GM18861 (cell line): ENCODE measurements at regions not wholly inside any gene's neighbourhood (a gene's known extent, or its start where the extent isn't known, plus 50 kb on each side); places are given as distances from the start of the nearest gene placed in this dataset.

Experiments used
- ATAC-seq: cut with Tn5 transposase; IDR thresholded peaks from one replicate; pipeline ENCODE4 v1.9.1; 2021; ENCODE audit not compliant: unreplicated experiment

DNA sequence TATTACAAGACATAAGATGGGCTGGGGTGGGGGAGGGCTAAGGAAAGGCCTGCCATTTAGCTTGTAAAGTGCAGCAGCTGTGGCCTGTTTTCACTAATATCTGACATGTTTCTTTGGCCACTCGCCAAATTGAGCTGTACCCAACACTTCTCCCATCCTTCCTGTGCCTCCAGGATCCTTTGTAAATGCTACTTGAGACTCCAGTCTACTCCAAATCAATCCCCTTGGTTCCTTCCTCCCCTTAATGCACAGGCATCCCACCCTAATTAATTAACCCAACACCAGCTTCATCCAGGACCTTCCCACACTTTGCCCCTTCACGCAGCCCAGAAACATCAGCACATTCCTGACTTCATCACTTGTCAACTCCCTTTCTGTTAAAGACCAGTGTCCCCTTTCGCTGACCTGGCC lies 55.0 kb upstream of the TCF21 start:
- no peak for ATAC-seq

DNA sequence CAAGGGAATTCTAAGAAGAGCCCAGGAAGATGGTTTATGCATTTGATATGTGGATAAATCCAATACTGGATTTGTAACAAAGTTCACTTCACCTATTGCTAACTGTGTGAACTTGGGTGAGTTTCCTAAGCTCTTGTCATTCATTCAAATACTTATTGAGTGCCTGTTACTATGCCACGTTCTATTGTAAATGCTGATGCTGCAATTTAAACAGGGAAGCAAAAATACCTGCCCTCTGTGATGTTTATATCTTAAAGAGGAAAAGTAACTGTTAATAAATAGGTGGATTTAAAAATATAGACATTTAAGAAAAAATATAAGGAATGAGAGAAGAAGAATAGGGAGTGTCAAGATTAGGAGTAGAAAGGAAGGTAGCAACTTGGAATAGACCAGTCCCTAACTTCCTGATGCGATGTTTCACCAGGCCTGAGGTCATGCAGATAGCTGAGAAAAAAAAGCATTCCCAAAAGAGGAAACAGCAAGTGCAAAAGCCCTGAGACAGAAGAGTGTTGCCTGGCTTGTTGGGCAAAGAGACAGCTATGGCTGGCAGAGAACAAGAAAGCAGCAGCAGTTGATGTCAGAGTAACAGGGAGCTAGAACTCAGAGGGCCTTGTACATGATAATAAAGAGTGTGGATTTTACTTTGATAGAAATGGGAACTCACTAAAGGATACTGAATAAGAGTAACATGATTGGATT lies 54.3 kb upstream of the TCF21 start:
- ATAC-seq, result no peak

- no peak for ATAC-seq
These were observed 53.0 kb upstream of the TCF21 start for GRCh38 chr6:133835901-133836300.

DNA sequence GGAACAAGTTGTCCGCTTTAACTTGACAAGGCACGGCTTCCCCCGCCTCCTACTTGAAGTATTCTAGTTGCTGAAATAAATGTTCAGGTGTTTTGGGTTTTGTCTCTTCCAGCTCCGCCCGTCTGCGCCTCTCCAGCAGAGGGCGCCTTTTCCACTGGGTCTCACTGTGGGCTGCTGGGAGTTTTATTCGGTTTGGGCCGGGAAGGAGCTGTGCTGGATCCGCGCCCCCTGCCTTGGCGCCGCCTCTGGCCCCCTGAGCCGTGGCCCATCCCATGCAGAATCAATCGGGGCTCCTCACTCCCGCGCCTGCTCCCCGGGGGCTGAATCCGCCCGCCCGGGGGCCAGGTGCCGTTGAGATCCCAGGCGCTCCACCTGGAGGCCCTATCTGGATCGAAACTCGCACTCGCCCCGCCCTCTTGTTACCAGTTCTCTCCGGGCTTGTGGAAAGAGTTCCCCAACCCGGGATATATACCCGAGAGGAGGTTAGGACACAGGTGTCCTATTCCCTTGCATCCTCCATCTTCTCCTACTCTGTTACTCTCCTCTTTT lies 51.0 kb upstream of the TCF21 start:
- peak; percentile 71 for ATAC-seq
